HG02884 (cell line): ENCODE measurements at regions not wholly inside any gene's neighbourhood (a gene's known extent, or its start where the extent isn't known, plus 50 kb on each side); places are given as distances from the start of the nearest gene placed in this dataset.
"Not testable (repeated sequence)": the region's sequence is repeated elsewhere in the genome, so short reads cannot be mapped to it uniquely, and the experiment has no call there.

Experiments
- ATAC-seq: cut with Tn5 transposase; IDR thresholded peaks from one replicate; pipeline ENCODE4 v1.9.1; 2021; ENCODE audit warnings: mild to moderate bottlenecking, moderate library complexity; ENCODE audit not compliant: unreplicated experiment

DNA sequence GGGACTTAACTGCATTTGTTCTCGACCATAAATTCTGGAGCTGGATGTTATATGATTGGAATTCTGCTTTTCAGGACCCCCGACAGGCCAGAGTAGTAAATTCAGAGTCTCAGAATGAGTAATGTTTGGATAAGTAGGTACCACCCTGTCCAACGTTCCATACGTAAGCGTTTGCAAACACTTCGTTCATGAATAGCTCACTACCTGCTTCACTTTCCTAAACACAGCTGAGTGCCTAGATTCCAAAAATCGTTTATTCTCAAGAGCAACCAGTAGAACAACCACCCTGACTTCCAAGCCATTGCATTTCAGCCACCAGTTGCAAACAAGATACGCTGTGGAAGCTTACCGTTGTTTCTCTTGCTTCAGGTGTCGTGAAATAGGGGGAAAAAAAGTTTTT lies 101.3 kb upstream of the DMRT1 start:
- no peak for ATAC-seq

DNA sequence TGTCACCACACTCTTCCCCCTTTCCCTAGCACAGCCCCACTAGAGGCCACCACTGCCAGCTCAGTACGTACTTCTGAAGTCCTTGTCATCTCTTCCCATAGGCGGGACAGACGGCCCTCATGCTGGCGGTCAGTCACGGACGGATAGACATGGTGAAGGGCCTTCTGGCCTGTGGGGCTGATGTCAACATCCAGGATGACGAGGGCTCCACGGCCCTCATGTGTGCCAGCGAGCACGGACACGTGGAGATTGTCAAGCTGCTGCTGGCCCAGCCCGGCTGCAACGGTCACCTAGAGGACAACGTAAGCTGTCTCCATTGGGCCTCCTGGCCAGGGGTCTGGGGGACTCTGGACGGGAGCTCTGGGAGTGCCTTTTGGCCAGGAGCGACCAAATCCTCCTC lies 99.4 kb upstream of the DMRT1 start:
- no peak for ATAC-seq

DNA sequence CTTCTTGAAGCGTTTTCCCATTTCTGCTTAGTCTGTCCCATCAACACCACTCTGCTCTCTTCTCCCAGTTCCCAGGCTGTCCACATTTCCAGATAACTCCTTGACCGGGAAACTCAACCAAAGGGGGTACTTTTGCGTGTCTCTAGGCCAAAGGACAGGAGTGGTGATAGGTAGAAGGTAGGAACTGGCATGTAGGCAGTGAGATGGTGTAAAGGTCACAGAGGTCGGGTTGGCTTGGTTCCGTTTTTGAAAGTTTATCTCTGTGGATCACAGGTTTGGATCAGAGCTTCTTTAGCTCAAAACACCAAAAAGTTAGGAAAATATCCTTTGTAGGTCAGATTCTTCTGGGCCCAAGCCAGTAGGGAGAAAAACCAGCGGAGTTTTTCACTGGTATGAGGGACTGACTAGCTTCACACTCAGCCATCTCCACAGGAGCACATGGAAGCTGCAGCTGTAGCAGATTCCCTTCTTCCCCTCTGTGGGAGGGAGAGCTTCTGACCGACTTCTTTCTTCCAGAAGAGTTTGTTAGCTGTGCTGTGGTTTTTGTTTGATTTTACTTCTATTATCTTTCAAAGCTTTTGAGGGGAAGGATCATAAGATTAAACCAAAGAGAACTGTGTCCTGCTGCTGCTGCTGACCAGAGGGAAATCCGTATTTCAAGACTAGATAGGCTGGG lies 98.4 kb upstream of the DMRT1 start:
- no peak for ATAC-seq

DNA sequence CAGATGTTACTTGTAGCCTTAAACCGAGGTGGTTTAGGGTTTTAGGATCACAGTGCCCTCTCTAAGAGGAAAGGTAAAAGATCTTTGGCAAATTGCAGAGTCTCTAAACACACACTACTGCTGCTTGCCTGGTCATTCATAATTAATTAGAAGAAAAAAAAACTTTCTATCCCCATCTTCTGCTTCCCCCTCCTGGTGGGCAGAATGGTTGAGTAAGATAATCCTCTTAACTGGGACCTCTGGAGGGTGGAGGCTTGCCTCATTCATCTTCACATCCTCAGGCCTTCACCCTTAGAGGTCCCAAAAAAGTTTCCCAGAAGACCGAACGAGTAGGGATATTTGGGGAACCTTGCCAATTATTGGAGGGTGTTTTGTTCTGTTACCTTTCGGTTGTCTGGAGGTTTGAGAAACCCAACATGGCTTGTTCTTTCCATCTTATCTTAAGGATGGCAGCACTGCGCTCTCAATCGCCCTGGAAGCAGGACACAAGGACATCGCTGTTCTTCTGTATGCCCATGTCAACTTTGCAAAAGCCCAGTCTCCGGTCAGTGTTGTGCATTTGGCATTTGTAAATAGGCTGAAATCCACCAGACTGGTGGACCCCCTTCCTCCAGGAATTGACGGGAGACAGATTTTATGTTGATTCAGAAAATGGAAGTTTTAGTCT lies 97.3 kb upstream of the DMRT1 start:
- no peak for ATAC-seq

DNA sequence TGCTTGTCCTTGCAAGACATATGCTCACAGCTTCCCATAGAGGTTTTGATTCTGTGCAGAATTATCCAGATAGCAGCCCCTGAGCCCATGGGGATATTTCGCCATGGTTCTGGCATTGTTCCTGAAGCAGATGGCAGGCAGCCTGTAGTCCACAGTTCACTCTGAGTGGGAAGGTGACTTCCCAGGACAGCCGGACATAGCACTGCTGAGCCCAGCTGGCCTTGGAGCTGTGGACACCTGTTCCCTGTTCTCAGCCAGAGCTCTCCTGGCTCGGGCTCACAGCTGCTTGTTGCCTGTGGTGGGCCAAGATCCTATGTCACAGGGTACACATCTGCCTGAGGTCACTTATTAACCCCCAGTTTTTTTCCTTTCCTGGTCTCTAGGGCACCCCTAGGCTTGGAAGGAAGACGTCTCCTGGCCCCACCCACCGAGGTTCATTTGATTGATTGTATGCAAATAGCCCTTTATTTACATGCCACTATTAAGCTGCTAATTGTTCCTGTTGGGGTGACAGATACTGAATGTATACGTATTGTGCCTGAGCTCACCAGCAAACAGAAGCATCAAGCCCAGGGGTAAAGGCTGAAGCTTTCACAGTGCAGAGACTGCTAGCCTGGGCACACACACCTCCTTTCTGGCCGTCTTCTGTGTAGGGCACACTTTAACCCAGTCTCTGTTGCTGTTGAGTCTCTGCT lies 96.6 kb upstream of the DMRT1 start:
- no peak for ATAC-seq

DNA sequence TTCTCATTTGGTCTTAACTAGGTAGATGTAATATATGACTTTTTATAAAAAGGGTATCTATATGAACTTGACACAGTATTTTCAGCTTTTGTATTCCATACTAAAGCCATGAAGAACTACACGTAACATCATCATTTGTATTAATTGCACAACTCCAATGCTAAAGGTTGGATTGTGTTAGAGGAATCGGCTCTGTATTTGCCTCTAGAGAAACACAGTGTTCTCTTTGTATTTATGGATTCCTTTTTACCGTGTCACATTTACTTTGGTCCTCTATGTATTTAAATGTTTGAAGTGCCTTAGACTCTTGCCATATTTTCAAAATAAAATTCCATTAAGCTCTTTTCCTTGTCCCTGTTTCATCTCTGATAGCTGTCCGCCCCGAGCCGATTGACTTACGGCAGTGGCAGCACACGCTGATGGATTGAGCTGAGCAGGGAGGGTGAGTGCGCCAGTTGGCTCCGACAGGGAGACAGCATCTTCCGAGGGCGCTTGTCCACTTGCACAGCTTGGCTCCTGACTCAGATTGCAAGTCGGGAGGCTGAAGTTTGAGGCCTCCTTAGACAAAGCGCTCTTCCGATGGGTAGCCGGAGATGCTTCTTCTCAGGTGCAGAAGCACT lies 95.6 kb upstream of the DMRT1 start:
- no peak for ATAC-seq

DNA sequence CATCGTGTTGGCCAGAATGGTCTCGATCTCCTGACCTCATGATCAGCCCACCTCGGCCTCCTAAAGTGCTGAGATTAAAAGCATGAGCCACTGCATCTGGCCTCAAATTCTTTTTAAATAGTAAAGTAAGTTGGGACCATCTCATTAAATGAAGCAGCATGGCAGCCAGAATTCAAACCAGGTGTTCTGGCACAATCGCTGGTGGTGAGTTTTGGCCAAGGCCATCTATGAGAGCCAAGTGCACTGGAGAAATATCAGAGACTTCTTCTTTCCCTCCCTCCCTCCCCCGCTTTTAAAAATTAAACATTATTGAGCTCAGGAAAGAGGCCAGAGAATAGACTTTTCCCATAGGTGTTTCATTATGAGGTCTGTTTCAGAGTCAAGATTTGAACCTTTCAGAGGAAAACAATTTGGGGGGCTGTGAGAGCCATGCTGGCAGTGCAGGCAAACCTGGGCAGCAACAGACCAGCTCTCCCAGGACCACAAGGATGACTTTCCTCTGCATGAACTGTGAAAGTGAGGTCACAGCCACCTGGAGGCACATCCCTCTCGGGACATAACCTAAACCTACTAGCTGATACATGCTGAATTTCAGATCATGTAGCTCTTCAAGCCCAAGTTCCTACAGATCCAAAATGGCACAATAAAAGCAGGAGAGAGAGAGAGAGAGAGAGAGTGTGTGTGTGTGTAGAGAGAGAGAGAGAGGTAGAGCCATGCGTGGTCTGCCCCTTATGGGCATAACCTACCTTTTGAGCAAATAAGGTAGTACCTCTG lies 94.6 kb upstream of the DMRT1 start:
- no peak for ATAC-seq

DNA sequence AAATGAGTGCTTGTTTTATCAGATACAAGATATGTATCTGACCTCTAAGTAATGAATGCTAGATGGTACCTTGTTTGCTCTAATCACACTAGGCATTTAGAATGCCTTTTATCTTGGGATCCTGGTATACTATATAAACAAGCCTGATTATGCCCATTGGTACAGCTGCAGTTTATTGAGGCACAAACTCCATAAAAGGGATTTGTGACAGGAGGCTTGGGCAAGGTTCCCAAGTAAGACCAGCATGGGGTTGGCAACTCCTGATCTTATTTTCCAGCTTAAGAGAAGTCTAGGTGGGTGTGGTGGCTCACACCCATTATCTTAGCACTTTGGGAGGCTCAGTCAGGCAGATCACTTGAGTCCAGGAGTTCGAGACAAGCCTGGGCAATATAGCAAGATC lies 93.9 kb upstream of the DMRT1 start:
- no peak for ATAC-seq

DNA sequence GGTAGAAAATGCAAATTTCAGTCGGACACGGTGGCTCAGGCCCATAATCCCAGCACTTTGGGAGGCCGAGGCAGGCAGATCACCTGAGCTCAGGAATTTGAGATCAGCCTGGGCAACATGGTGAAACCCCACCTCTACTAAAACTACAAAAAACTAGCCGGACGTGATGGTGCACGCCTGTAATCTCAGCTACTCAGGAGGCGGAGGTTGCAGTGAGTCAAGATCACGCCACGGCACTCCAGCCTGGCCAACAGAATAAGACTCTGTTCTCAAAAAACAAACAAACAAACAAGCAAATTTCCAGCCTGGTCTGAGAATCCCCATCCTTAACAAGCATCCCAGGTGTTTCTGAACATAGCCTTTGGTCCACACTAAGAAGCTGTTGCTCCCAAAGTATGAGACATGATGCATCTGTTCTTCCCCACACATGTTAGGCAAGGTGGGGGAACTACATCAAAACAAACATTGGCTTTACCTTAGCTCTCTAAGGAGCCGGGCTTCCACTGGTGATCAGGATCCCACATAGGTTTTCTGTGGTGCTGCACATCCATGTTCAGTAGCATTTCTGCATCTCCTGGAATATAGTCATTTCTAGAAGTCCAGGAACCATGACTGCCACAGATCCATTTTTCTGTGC lies 92.5 kb upstream of the DMRT1 start:
- ATAC-seq, result no peak

DNA sequence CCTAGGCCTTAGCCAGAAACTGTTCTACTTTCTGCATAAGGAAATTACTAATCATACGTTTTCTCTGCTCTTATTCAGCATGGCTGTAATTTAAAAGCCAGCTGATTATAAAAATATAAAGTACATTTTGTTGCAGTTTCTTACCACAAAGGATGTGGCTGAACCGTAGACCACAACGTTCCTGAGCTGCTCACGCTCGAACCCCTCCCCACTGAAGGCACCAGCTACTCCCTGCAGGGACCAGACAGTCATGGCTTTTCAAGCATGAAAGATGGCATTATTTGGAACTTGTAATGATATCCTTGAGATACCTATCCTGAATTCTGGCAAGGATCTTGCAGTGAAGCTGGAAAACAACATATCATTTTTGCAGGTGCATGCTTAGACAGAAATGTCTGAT lies 91.8 kb upstream of the DMRT1 start:
- no peak for ATAC-seq

DNA sequence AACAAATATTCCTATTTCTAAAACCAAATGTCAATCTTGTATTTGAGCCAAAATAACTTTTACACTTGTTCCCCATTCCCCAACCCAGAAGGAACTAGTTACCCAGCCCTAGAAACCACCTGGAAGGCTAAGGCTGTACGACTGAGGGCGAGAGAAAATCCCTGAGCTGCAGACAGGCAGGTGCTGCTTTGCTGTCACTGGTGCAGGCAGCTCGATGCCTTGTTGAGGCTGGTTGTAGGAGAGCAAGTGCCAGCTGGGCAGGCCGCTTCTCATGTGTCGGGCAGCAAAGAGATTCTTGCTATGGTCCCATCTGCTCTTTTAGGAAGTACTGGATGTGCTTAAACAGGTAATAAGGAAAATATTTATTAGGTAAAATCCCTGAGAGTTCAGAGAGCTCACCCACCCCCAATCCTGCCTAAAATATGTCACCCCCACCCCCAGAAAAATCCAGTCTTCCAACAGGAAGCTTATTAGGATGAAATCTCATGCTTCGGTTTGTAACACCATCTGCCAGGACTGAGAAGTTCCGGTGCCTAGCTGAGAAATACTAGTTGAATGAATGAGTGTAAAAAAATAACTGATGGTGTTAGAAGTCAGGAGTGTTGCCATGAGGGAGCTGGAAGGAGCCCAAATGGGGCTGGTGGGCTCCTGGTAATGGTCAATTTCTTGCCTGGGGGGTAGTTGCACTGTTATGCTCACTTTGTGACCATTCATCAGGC lies 91.1 kb upstream of the DMRT1 start:
- ATAC-seq, result no peak

DNA sequence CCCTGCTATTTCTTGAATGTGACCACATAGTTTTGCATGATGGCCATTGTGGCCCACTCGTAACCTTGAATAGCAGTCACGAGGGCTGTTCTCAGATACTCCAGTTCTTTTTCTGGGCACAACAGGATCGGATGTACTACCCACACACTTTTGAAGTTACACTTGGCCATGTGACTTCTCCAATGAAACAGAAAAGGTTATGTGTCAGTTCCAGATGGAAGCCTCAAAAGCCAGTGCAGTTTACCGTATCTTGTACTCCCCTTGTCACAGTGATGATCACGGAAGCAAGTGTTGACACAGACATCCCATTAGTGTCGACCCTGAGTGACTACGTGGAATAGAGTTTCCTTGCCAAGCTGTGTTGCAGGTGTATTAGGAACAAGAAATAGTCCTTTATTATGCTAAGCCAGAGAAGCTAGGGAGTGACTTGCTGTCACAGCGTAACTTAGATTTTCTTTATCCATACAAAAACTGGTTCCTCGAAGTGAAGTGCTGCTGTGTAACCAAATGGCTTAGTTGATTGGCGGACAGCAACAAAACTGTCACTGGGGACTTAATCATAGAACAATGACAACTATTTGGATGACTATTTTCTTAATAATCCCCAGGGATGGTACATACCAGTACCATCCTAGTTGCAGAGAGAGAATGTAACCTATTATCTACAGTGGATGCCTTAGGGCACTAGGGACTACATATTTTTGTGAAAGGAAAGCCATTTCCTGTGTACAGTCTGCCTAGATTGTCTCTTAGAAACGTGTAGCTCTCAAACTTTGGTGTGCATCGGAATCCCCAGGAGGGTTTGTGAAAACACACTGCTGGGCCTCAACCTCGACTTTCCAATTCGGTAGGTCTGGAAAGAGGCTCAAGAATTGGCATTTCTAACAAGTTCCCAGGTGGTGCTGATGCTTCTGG lies 90.1 kb upstream of the DMRT1 start:
- ATAC-seq, result no peak

DNA sequence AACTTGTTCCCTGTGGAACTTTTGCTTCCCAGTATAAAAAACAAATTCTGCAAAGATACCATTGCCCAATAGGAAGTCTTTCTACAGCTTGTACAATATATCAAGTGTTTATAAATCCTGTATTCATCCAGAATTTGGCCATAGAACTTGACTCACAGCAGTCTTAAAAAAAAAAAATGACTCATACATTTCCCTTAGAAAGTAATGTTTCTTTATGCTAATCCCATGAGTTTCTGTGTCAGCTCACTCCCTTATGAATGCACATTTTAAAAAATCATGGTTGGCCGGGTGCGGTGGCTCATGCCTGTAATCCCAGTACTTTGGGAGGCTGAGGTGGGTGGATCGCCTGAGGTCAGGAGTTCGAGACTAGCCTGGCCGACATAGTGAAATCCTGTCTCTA lies 89.3 kb upstream of the DMRT1 start:
- ATAC-seq, result no peak

DNA sequence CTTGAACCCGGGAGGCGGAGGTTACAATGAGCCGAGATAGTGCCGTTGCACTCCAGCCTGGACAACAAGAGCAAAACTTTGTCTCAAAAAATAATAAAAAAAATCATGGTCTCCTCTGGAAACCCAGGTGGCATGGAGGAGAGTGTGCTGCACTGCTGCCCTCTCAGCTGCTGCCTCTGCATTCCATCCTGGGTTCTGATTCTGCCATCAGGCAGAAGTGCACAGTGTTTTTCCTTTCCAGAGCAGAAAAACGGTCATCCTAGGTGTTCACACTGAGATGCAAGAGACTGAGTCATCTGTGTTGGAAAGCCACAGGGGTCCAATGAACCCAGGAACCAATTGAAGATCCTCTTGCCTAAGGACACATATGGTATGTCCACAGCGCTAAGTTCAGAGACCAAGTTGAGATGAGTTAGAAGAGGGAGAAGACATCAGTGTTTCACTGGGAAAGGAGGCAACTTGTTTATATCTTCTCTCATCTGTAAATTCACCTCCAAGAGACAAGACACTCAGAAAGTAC lies 88.8 kb upstream of the DMRT1 start:
- ATAC-seq, result no peak

DNA sequence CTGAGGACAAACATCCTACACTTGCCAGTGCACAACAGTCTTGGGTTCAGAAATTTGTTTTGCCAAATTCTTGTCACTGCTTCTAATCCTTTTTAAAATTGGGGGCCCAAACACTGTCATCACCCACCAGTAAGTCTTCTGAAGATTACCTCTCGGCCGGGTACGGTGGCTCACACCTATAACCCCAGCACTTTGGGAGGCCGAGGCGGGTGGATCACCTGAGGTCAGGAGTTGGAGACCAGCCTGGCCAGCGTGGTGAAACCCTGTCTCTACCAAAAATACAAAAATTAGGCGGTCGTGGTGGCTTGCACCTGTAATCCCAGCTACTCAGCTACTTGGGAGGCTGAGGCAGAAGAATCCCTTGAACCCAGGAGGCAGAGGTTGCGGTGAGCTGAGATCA lies 87.8 kb upstream of the DMRT1 start:
- ATAC-seq, result not testable (repeated sequence)

DNA sequence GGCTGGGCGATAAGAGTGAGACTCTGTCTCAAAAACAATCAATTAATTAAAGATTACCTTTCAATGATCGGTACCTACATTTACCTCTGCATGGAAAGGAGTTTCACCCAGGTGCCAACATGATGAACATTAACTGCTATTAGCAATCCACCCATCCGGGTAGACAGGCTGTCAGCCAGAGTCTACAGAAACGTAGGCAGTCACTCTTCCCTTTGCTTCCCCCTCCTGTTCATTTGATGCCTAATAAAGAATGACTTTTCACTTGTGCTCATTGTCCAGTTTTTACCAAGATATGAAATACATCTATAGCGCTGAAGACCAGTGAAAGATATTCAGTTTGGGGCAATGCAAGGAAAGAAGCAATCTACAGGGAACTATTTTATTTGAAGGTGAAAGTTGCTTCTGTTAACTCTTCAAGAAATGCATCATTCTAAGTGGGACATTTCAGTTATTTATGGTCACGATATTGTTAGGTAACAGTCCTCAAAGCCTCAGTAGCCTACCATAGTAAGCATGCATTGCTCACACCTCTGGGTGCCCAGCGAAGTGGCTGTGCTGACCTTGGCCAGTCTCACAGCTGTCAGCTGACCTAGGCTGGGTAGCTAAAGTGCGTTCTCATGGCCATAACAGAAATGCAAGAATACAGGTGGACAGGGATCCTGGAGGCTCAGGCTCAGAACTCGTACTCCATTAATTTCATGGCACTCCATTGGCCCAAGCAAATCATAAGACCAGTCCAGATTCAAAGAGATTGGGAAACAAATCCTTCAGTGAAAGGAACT lies 87.2 kb upstream of the DMRT1 start:
- no peak for ATAC-seq

DNA sequence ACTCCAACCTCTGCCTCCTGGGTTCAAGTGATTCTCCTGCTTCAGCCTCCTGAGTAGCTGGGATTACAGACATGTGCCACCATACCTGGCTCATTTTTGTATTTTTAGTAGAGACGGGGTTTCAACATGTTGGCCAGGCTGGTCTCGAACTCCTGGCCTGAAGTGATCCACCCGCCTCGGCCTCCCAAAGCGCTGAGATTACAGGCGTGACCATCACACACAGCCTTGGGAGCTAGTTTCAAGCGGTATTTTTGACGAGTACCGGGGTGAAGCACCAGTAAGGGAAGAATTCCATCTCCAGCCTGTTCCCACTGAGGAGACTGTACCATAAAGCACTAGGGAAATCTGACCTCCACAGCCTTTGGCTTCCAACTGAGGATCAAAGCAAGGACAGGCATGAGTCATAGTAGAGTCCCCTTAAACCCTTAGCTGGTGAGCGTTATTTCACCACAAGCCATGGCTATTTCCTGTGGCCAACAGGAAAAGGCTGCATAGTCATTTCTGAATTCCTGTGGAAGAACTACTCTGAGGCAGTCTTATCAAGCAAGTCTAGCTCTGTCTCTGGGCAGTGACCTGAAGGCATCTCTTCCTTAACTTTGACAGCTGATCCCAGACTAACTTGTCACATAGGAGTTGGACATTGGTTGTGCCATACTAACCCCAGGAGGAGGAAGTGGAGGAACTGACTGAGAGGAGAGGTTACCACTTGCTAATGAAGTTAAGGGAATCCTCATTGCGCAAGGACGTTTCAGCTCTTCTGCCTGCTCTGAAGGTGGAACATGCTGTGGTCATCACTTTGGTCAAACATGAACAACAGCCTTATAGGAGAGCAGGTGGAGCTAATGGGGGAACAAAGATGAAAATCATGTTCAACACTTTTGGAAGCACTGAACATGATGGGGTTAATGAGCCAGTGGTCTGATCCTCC lies 85.8 kb upstream of the DMRT1 start:
- ATAC-seq, result peak; percentile 54
